ENCODE measurements at regions not wholly inside any gene's neighbourhood (a gene's known extent, or its start where the extent isn't known, plus 50 kb on each side); places are given as distances from the start of the nearest gene placed in this dataset.
"Not testable (repeated sequence)": the region's sequence is repeated elsewhere in the genome, so short reads cannot be mapped to it uniquely, and the experiment has no call there.

DNA sequence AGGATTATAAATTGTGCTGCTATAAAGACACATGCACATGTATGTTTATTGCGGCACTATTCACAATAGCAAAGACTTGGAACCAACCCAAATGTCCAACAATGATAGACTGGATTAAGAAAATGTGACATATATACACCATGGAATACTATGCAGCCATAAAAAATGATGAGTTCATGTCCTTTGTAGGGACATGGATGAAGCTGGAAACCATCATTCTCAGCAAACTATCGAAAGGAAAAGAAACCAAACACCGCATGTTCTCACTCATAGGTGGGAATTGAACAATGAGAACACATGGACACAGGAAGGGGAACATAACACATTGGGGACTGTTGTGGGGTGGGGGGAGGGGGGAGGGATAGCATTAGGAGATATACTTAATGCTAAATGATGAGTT lies 67.8 kb upstream of the ETV3 start:
- not testable (repeated sequence) for DNase-seq

DNA sequence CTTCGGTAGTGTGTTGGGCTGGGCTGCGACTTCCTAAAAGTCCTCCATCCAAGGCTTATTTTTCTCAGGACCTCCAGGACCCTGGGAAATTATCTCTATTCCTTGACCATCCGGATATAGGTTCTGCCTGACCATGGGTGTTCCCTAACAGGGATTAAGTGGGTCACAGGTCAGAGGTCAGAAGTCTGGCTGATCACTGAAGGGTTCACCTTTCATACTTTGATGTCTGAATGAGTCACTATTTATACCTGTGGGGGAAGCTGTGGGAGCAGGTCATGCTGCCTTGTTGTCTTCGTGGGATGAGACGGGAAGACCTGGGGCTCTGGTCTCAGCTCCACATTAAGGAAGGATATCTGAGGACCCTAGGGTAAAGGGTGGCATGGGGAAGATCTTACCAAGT lies 65.0 kb upstream of the ETV3 start:
- DNase-seq: no peak

DNA sequence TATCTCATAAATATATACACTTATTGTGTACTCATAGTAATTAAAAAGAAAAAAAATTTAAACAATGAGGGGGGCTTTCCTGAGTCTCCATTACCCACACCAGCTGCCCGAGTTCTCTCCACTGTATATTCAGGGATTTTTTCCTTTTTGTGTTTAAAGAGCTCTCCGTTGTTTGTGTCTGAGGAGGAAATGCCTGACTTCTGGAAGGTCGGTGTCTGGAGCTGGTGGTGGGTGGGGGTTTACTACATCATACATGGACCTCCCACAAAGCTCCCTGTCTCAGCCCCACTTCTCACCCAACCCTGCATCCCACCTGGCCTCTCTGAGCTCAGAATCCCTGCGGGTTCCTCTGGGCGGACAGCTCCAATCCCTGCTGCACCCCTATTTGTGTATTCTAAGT lies 64.1 kb upstream of the ETV3 start:
- no peak for DNase-seq

DNA sequence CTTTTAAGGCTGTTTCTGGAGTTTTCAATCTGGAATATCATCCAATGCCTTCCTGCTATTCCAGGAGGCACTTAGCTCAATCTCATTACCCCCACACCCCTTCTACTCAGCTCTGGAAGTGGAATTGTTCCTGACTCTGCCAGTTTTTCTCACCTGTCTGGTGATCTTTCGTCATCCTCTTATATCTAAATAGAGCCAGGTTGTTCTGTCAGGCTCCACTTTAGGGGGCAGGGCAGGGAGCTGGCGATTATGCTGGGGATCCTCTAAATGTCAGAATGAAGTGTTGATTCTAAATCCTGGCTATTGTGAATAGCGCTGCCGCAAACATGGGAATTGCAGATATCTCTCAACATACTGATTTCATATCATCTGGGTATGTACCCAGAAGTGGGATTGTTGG lies 63.6 kb upstream of the ETV3 start:
- DNase-seq: no peak

DNA sequence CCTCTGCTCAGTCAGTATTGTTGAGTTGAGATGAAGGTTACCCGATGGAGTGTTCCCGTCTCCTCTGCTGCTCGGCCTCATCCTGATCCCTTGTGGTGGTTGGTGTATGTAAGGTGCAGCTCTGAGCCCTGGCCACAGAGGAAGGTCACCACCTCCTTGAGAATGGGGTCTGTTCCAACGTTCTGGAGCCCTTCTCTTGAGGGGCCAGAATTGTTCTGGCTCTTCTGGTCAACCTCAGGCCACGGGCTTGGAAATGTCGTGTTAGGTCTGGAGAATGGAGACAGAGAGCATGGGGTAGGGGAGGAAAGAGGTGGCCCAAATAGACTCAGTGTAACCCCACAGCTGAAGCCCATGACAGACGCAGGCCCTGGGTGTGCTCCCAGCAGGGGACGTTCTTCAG lies 62.3 kb upstream of the ETV3 start:
- no peak for DNase-seq

DNA sequence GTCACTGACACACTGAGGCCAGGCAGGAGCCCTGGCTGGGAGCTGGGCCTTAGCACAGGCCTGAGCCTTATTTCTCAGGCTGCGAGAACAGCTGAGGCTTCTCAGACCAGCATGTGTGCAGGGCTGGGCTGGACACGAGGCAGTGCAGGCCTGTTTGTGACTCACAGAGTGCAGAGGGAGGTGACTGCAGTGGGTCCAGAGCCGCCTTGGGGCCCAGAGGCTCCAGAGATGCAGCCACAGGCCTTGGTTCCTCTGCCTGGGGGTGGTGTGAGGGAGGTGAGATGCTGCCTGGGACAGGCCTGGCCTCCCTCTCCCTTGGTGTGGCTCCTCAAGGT lies 61.2 kb upstream of the ETV3 start:
- DNase-seq: no peak

DNA sequence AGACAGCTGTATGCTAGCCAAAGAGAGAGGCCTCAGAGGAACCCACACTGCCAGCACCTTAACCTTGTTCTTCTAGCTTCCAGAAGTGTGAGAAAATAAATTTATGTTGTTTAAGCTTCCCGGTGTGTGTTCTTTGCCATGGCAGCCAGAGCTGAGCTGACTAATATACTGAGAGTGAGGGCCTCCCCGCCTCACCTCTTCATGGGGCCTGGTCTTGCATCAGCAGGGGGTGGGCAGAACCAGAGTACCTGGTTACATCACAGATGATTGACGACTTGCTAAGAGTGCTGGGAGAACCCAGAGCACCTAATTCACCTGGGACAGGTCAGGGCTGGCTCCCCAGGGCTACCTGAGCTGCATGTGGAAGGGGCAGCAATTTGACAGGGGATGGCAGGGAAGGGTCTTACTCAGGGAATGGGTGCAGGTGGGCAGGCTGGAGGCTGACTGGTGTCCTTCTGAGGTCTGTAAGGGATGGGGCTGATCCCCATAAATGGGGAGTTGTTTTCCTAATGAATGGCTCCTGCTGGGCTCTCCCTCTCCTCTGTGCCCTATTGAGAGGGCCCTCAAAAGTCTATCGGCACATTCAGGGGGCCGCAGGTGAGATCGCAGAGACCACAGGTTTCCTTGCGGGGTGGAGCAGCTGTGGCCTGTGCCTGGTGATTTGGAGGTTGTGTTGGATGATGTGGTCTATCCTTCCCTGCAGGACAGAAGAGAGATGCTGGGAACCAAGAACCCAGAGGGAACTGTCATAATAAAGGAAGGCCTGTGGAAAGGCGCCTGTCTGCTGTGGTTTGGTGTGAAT lies 60.6 kb upstream of the ETV3 start:
- DNase-seq: no peak

DNA sequence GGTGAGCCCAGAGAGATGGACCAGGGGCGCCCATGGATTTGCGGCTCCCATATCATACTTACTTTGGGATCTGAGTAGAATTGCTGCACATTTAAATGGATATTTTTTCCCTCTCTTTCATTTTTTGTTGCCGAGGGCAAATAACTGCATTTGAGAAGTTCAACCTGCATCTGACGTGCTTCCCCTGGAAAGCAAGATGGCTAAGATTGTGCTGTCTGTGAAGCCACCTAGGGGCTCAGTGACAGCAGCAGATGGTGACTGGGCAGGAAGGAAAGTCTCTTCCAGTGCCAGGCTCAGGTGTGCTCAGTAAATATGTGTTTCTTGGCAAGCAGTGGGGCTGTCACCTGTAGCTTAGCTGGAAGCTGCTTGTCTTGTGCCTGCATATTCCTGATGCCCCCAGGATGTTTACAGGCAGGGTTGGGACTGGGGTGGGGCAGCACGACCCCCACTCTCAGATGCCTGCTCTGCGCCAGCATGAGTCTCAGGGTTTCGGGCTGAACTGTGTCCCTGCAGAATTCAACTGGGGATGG lies 59.8 kb upstream of the ETV3 start:
- DNase-seq: no peak

DNA sequence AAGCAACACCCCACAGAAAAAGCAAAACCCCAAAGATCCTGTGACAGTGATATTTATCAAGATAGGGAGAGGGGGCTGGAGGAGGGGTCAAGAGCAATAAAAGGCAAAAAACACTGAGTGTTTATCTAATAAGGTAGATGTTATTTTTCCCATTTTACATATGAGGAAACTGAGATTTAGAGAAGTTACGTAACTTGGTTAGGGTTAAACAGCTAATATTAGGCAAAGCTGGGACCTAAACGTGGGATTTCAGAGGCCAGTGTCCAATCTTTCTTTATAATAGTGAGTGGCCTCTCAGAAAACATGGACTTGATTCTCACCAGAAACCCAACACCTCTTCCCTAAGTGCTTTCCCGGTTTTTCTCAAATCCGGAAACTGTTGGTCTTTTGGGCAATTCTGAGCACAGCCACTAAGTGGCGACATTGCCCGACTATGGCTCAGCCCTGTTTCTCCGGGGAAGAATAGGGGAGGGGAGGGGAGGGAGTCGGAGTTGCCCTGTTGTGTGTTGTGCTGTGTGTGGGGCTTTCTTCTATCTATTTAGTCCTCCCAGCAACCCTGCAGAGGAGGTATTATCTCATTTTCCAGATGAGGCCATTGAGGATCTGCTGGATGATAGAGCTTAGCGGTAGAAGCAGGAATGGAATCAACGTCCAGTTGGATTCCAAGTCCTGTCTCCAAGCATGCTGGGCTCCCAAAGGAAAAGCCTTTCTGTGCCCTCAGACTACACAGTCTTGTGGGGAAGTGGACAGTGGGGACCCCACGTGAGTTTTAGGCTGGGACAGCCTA lies 58.7 kb upstream of the ETV3 start:
- not testable (repeated sequence) for DNase-seq

DNA sequence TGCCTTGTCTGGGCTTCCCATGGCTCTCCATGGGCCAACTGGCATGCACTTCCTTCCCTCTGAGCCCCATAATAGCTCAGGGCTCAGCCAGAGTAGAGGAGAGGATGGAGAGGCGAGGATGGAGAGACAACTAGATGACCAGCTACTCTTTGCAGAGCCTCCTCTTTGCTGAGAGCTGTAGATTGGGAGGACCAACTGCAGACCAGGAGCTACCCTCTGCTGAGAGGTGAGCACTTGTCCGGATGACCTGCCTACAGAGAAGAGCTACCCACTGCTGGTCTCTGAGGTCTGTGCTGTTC lies 58.0 kb upstream of the ETV3 start:
- no peak for DNase-seq

DNA sequence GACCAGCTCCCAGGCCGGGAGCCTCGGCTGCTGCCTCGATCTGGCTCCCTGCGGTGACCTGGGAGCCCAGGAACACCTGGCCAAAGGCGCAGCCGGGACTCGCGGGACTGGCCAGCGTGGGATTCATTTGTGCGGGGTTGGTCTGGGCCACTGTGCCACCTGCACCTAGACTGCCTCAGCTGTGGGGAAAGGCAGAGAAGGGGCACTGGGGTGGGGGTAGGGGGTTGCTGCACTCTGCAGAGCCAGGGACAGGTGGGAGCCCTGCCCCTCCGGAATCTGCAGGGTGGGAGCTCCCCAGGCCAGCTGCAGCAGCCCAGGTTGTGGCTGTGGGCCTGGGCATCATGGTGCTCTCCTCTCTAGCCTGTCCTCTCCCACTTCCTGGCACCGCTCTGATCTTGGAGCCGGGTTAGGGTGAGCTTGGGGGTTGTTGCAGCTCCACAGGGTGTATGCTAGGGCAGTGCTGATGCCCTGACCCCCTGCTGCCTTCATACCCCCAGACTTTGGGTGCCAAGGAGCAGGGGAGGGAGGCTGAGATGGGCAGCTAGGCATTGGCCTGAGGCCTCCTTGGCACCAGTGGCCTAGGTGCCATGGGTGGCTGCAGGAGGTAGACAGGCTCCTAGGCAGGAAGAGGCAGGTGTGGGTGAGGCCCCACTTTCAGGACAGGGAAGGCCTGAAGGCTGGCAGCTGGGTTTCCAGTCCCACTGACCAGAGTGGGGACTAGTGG lies 57.5 kb upstream of the ETV3 start:
- no peak for DNase-seq

DNA sequence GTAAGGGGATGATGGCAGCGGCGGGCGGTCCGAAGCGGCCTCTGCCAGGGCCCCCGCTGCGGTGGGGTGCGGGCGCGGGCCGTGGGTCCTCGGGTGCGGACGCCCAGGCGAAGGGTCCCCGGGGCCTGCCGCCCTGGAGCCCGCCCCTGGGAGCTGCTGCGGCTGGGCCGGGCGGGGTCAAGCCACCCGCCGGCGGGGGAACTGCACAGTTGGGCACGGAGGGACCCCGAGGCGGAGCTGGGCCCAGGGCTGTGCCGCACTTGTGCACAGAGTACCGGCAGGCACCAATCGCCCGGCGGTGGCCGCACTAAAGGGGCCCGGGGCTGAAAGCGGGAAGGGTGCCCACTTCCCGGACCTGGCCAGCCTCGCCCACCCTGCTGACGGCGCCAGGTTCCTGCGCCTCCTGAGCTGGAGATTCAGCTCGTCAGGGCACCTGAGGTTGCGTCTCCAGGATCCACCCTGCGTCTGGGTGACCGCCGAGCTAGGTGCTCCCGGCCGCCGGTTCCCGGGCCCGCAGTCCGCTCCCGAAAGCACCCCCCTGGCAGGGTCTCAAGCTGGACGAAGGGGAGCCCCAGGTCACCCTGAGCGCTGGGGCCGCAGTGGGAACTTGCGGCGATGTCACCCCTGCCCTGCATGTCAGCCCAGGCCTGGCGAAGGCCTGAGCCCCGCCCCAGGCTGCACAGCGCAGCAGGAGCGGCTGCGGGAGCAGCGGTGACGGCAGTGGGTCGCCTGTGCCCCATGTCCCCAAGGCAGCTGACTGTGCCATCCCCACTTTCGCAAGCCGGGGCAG lies 56.7 kb upstream of the ETV3 start:
- no peak for DNase-seq

DNA sequence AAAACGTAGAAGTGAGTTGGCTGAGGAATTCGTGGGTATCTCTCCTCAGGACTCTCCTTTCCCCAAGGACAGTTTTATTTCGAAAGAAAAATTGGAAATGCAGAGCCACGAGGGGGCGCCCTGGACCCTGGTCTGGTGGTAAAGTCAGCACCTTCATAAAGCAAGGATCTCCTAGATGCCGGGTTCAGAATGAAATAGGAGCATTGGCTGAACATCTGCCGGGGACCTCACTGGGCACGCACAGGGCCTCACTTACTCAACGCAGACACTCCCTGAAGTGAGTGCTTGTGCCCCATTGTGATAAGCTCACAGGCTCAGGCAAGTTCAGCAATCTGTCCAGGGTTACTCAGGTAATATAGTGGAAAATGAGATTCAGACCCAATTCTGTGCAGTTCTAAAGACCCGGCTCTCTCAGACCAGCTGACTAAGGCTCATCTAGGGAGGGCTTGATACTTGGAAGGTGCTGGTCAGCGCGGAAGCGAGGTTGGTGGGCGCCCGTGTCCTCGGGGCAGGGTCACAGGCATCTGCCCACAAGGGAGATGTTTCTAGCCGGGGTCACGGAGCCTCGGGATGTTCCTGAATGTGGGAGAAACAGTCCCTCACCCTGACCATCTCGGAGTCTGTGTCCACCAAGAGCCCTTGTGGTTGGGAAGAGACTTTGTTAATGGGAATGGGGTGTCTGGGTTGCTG lies 55.7 kb upstream of the ETV3 start:
- peak in 3 of 5 experiments; percentile 21 to 44 (median 26) for DNase-seq

DNA sequence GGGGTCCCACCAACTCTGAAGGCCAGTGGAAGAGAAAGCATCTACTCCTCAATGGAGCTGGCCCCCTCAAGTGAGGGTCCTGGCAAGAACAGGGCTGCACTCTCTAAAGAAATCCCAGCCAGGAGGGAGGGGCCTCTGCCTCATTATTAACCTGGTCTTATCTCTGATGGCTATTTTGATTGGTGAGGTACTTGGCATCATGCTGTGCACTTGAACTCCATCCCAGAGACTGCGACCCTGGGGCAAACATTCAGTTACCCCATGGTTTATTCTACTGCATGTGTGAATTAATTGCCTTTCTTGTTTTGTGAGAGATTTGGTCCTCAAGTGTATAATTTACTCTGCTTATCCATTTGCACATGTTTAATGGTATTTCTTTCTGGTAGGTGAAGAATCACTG lies 55.0 kb upstream of the ETV3 start:
- no peak for DNase-seq

DNA sequence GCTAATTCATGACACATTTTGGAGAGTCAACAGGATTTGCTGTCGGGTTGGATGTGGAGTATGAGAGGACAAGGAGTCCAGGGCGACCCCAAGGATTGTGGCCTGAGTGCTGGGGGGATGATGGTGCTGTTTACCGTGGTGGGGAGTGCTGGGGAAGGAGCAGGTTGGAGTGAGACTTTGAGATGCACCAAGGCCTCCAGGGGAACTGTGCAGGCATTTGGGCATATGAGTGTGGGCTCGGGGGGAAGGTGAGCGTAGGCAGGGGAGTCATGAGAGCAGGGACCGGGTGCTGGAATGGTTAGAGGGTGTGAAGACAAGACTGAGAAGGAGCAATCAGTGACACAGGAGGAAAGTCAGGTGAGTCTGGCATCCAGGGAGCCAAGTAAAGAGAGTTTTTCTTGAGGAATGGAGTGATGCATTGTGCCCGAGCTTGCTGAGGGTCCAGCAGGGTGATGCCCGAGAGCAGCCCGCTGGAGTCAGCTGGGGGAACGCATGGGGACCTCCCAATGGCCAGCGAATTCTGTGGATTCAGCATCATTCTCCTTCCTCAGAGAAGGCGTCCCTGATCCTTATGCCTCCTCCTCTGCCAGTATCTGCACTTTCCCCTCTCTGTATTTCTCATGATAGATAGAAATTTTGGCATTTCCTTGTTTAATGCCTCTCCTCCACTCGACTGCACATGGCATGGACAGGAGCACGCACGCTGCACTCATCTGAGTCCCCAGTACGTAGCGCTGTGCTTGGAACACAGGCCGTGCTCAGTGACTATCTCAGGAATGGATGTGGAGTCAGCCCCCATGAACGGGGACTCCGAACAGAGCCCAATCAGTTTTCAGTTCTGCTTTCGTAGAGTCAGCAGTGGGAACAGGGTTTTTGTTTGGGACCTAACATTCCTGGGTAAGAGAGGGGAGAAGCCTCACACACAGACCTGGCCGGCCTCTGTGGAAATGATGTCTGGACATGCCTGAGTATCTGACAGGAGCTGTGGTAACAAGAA lies 52.1 kb upstream of the ETV3 start:
- no peak for DNase-seq

DNA sequence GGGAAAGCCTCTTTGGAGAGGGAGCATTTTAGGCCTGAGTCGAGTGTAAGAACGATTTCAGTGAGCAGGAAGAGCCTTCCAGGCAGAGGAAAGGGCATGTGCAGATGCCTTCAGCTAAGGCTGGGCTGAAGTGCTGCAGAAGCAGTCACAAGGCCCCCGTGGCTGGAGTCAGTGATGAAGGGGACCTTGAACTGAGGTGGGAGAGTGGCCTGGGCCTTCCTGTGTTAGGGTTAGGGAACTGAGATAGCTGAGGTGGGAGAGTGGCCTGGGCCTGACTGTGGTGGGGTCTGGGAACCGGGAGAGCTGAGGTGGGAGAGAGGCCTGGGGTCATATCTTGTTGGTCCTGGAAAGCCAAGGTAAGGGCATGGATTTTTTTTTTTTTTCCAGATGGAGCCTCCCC lies 50.9 kb upstream of the ETV3 start:
- DNase-seq: no peak

Measured in T-helper 2 cell (primary cell).